ENCODE measurements at regions not wholly inside any gene's neighbourhood (a gene's known extent, or its start where the extent isn't known, plus 50 kb on each side); places are given as distances from the start of the nearest gene placed in this dataset.

DNA sequence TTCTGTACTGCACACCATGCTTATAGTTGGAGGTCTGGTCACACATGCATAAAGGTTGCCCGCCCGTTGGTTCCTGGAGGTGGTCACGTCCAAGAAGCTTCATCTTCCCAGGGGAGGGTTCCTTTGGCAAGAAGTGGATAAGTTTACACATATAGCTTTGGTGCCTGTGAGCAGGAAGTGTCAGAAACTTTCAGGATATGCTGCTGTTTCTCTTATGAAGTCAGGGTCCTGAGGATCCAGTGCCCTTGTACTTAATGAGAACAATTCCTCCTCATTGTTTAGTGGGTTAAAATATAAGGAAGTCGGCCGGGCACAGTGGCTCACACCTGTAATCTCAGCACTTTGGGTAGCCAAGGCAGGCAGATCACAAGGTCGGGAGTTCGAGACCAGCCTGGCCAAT lies 115.5 kb upstream of the DUSP22 start:
- Histone ChIP-seq H3K4me2 (replicated peaks; ENCODE audit: low read depth, low read length, poor library complexity, severe bottlenecking) (no peak overlapping the region), H3K9me3 (ENCODE audit: control extremely low read depth in 1 of 3, control insufficient read depth in 2 of 3, insufficient read depth in 1 of 3, low read length in 2 of 3) (peaks cover 0 to 28% (median 0%) of the 10 kb centered on the region in 3 donors), H4K20me1 (ENCODE audit: control insufficient read depth, insufficient read depth, low read length, poor library complexity, severe bottlenecking) (no peaks in the 10 kb centered on the region), H3K27me3 (replicated peaks in 1 of 4; ENCODE audit: control extremely low read depth in 1 of 4, control insufficient read depth in 3 of 4, insufficient read depth in 4 of 4, low read length in 3 of 4) (no peaks in the 10 kb centered on the region), H3K9ac (ENCODE audit: low read length) (no peak overlapping the region), H3K27ac (ENCODE audit: low read length in 2 of 2) (no peak overlapping the region), H2AFZ (ENCODE audit: insufficient read depth, low read depth, low read length, poor library complexity, severe bottlenecking) (no peak overlapping the region), H3K79me2 (ENCODE audit: control insufficient read depth, insufficient read depth, low read length) (no peaks in the 10 kb centered on the region), H3K36me3 (replicated peaks in 1 of 2; ENCODE audit: control extremely low read depth in 1 of 2, control insufficient read depth in 1 of 2, extremely low read depth in 1 of 2, insufficient read depth in 2 of 2, low read length in 1 of 2) (no peaks in the 10 kb centered on the region), H3K4me1 (ENCODE audit: control insufficient read depth in 2 of 2, insufficient read depth in 2 of 2, low read length in 2 of 2) (peaks cover 18 to 20% of the 10 kb centered on the region in 2 donors), H3K4me3 (ENCODE audit: control extremely low read depth in 1 of 5, extremely low read depth in 1 of 5, insufficient read depth in 1 of 5, low read depth in 2 of 5, low read length in 4 of 5) (no peak overlapping the region)
- Mint-ChIP-seq H3K9me3 (ENCODE audit: insufficient read depth) (peaks cover 2% of the 10 kb centered on the region), H3K4me1 (peaks cover 24% of the 10 kb centered on the region), H3K4me3 (no peak overlapping the region), H3K27ac (no peak overlapping the region), H3K27me3 (no peaks in the 10 kb centered on the region)
- no peak for DNase-seq
- intact Hi-C loops (cut with micrococcal nuclease), result no loop called here
- no peak for ATAC-seq (ENCODE audit: low read depth)
- WGBS (ENCODE audit: insufficient coverage), result 83% methylated on average over 1 of the region's 7 CpGs
- ChIA-PET CTCF (no interaction called here), POLR2A (no interaction called here)
- TF ChIP-seq EZH2 (IDR thresholded peaks at IDR 0.05; ENCODE audit: borderline replicate concordance, insufficient read depth, low read depth, low read length, poor library complexity, severe bottlenecking), result no peak
- TF ChIP-seq CTCF (IDR thresholded peaks at IDR 0.05), result no peak

DNA sequence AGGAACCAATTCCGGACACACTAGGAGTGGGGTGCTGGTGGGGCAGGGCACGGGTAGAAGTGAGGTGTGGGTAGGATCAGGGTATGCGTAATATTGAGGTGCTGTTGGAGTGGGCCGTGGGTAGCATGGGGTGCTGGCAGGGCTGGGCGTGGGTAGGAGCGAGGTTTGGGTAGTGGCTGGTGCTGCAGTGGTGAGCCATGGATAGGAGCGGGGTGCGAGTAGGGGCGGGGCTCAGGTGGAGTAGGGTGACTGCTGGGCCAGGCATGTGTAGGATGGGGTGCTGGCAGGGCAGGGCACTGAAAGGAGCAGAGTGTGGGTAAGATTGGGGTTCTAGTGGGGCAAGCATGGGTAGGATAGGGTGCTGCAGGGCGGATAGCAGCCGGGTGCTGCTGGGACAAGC lies 114.2 kb upstream of the DUSP22 start:
- POLR2A ChIA-PET, result no interaction called here

More for the DNA sequence above, 114.2 kb upstream of the DUSP22 start:
- Histone ChIP-seq H3K4me3 (ENCODE audit: control extremely low read depth in 1 of 5, extremely low read depth in 1 of 5, insufficient read depth in 1 of 5, low read depth in 2 of 5, low read length in 4 of 5) (no peak overlapping the region), H3K4me1 (ENCODE audit: control insufficient read depth in 2 of 2, insufficient read depth in 2 of 2, low read length in 2 of 2) (peaks cover 29 to 30% of the 10 kb centered on the region in 2 donors), H3K9me3 (ENCODE audit: control extremely low read depth in 1 of 3, control insufficient read depth in 2 of 3, insufficient read depth in 1 of 3, low read length in 2 of 3) (peaks cover 0 to 21% (median 0%) of the 10 kb centered on the region in 3 donors), H4K20me1 (ENCODE audit: control insufficient read depth, insufficient read depth, low read length, poor library complexity, severe bottlenecking) (no peaks in the 10 kb centered on the region), H3K9ac (ENCODE audit: low read length) (no peak overlapping the region), H3K36me3 (replicated peaks in 1 of 2; ENCODE audit: control extremely low read depth in 1 of 2, control insufficient read depth in 1 of 2, extremely low read depth in 1 of 2, insufficient read depth in 2 of 2, low read length in 1 of 2) (no peaks in the 10 kb centered on the region), H2AFZ (ENCODE audit: insufficient read depth, low read depth, low read length, poor library complexity, severe bottlenecking) (no peak overlapping the region), H3K27ac (ENCODE audit: low read length in 2 of 2) (no peak overlapping the region), H3K4me2 (replicated peaks; ENCODE audit: low read depth, low read length, poor library complexity, severe bottlenecking) (no peak overlapping the region), H3K27me3 (replicated peaks in 1 of 4; ENCODE audit: control extremely low read depth in 1 of 4, control insufficient read depth in 3 of 4, insufficient read depth in 4 of 4, low read length in 3 of 4) (no peaks in the 10 kb centered on the region), H3K79me2 (ENCODE audit: control insufficient read depth, insufficient read depth, low read length) (no peaks in the 10 kb centered on the region)
- Mint-ChIP-seq H3K4me1 (peaks cover 32% of the 10 kb centered on the region), H3K4me3 (no peak overlapping the region), H3K27me3 (no peaks in the 10 kb centered on the region), H3K9me3 (ENCODE audit: insufficient read depth) (peaks cover 2% of the 10 kb centered on the region), H3K27ac (peak overlapping the region; percentile 59)
- CTCF ChIA-PET, result interaction anchor here (0.6 to 1.2 kb wide), 4 partner anchors 9 to 230 kb away, joined by 3 to 4 read pairs (median 3); no protein-coding TSS in a partner anchor
- no peak for ATAC-seq (ENCODE audit: low read depth)
- intact Hi-C loops (cut with micrococcal nuclease), result no loop called here
- WGBS (ENCODE audit: insufficient coverage), result 97% methylated on average over 11 of the region's 11 CpGs
- no peak for TF ChIP-seq CTCF (IDR thresholded peaks at IDR 0.05)
- no peak for TF ChIP-seq EZH2 (IDR thresholded peaks at IDR 0.05; ENCODE audit: borderline replicate concordance, insufficient read depth, low read depth, low read length, poor library complexity, severe bottlenecking)
- no peak for DNase-seq

Data from B cell (primary cell).